IMR-90 (cell line): ENCODE measurements at regions not wholly inside any gene's neighbourhood (a gene's known extent, or its start where the extent isn't known, plus 50 kb on each side); places are given as distances from the start of the nearest gene placed in this dataset.
"Not testable (repeated sequence)": the region's sequence is repeated elsewhere in the genome, so short reads cannot be mapped to it uniquely, and the experiment has no call there.

ENCODE experiments used
- ATAC-seq: fragments of 200-7000 bp; cut with Tn5 transposase; 2 replicates; pipeline ENCODE4 v1.9.1; 2020; ENCODE audit warnings: low read depth, mild to moderate bottlenecking, moderate library complexity
- BruUV-seq: library from RNA; stranded (reverse); fragments of 400-500 nt; replicated peaks from 2 replicates; lab custom pipeline; 2021; lab: Mats Ljungman, UMichigan
- CTCF ChIA-PET: fragments of 300-600 bp; formaldehyde crosslinking; extraction: SDS; loops from one replicate; lab custom pipeline; 2021; ENCODE audit warnings: antibody characterized with exemption; lab: Yijun Ruan, JAX
- POLR2A ChIA-PET: fragments of 300-600 bp; sonication (Branson Sonifier 250); formaldehyde crosslinking; loops from one replicate; lab custom pipeline; 2022; ENCODE audit warnings: antibody characterized with exemption; ENCODE audit not compliant: unreplicated experiment; lab: Charles Lee
- DNase-seq: peaks from one replicate; pipeline ENCODE4 v3.0.0; 2013
- H2AFZ ChIP-seq: replicated peaks from 2 replicates; pipeline ENCODE3; 2013; ENCODE audit warnings: low read length, mild to moderate bottlenecking; ENCODE audit not compliant: poor library complexity
- H2AK5ac ChIP-seq: 2 replicates; pipeline ENCODE4 v1.6.1; 2013; ENCODE audit warnings: low read depth, low read length, inconsistent platforms
- H2AK9ac ChIP-seq: replicated peaks from 2 replicates; pipeline ENCODE3; 2013; ENCODE audit warnings: mild to moderate bottlenecking, low read depth, low read length, moderate library complexity; ENCODE audit not compliant: poor library complexity
- H2BK120ac ChIP-seq: 2 replicates; pipeline ENCODE4 v1.6.1; 2013; ENCODE audit warnings: low read depth, low read length, inconsistent platforms
- H2BK15ac ChIP-seq: 3 replicates; pipeline ENCODE4 v1.6.1; 2013; ENCODE audit warnings: low read depth, low read length, inconsistent platforms
- H2BK20ac ChIP-seq: 2 replicates; pipeline ENCODE4 v1.6.1; 2013; ENCODE audit warnings: low read depth, mild to moderate bottlenecking, inconsistent platforms, low read length, moderate library complexity
- H2BK5ac ChIP-seq: 2 replicates; pipeline ENCODE4 v1.6.1; 2013; ENCODE audit warnings: mild to moderate bottlenecking, low read depth, low read length, inconsistent platforms; ENCODE audit not compliant: poor library complexity, severe bottlenecking
- H3K14ac ChIP-seq: replicated peaks from 2 replicates; pipeline ENCODE4 v1.6.1; 2013; ENCODE audit warnings: low read depth, low read length, inconsistent platforms
- H3K18ac ChIP-seq: 2 replicates; pipeline ENCODE4 v1.6.1; 2013; ENCODE audit warnings: low read depth, low read length, control low read depth
- H3K23ac ChIP-seq: 2 replicates; pipeline ENCODE4 v1.6.1; 2013; ENCODE audit warnings: low read depth, low read length, inconsistent platforms
- H3K27ac ChIP-seq: 2 replicates; pipeline ENCODE4 v1.5.1; 2013; ENCODE audit warnings: mild to moderate bottlenecking, control low read depth, low read length; ENCODE audit not compliant: insufficient read depth
- H3K27me3 ChIP-seq: 2 replicates; pipeline ENCODE4 v1.6.1; 2013; ENCODE audit warnings: low read length; ENCODE audit not compliant: control insufficient read depth, insufficient read depth
- H3K36me3 ChIP-seq: 2 replicates; pipeline ENCODE4 v1.6.1; 2013; ENCODE audit warnings: low read length, mixed read lengths; ENCODE audit not compliant: control insufficient read depth, insufficient read depth
- H3K4ac ChIP-seq: 2 replicates; pipeline ENCODE4 v1.6.1; 2013; ENCODE audit warnings: low read depth, low read length, inconsistent platforms
- H3K4me1 ChIP-seq: 2 replicates; pipeline ENCODE4 v1.6.1; 2013; ENCODE audit warnings: low read length, mixed read lengths; ENCODE audit not compliant: control insufficient read depth, insufficient read depth
- H3K4me2 ChIP-seq: 2 replicates; pipeline ENCODE4 v1.6.1; 2013; ENCODE audit warnings: low read depth, mild to moderate bottlenecking, control low read depth, low read length, moderate library complexity
- H3K4me3 ChIP-seq: 2 replicates; pipeline ENCODE4 v1.5.1; 2013; ENCODE audit warnings: low read depth, mild to moderate bottlenecking, control low read depth, low read length, moderate library complexity; ENCODE audit not compliant: insufficient read depth
- H3K56ac ChIP-seq: 2 replicates; pipeline ENCODE4 v1.6.1; 2013; ENCODE audit warnings: low read length, inconsistent platforms; ENCODE audit not compliant: insufficient read depth; ENCODE audit errors: extremely low read depth
- H3K79me1 ChIP-seq, 2 experiments: 2 replicates each; pipeline ENCODE4 v1.6.1; 2013; ENCODE audit warnings: low read length in 2 of 2, inconsistent platforms in 1 of 2, low read depth in 1 of 2
- H3K9ac ChIP-seq: 2 replicates; pipeline ENCODE4 v1.6.1; 2013; ENCODE audit warnings: low read depth, low read length, control low read depth
- H3K9me1 ChIP-seq: 2 replicates; pipeline ENCODE4 v1.6.1; 2013; ENCODE audit warnings: low read length, inconsistent platforms; ENCODE audit not compliant: insufficient read depth
- H3K9me3 ChIP-seq: 2 replicates; pipeline ENCODE4 v1.6.1; 2013; ENCODE audit warnings: low read length; ENCODE audit not compliant: control insufficient read depth, insufficient read depth
- H4K20me1 ChIP-seq: 2 replicates; pipeline ENCODE4 v1.6.1; 2013; ENCODE audit warnings: low read length, inconsistent platforms; ENCODE audit not compliant: insufficient read depth
- H4K5ac ChIP-seq: 2 replicates; pipeline ENCODE4 v1.6.1; 2013; ENCODE audit warnings: mild to moderate bottlenecking, low read depth, low read length, control low read depth
- H4K8ac ChIP-seq, 2 experiments: 2 replicates each; pipeline ENCODE4 v1.6.1; 2013; ENCODE audit warnings: low read depth in 2 of 2, low read length in 2 of 2, control low read depth in 1 of 2, inconsistent platforms in 1 of 2
- H4K91ac ChIP-seq: 2 replicates; pipeline ENCODE4 v1.6.1; 2013; ENCODE audit warnings: low read depth, low read length, inconsistent platforms; ENCODE audit not compliant: insufficient read depth
- WGBS, 2 experiments: methylation state at CpG; one replicate each; pipeline versions ENCODE4 v1.1.5 to v1.1.7; 2013; ENCODE audit warnings: missing lambda C conversion rate in 2 of 2; ENCODE audit not compliant: insufficient read length in 1 of 2; ENCODE audit errors: extremely low coverage in 2 of 2; 5-methylcytosine and 5-hydroxymethylcytosine counted together
- dilution Hi-C: fragments of 300-500 bp; cut with HindIII; formaldehyde crosslinking; loops from one replicate; pipeline ENCODE4 v1.14.3; 2018; ENCODE audit warnings: low sequenced_read_pairs; ENCODE audit not compliant: unreplicated experiment
- in situ Hi-C: fragments of 300-500 bp; cut with MboI; formaldehyde crosslinking; loops from 3 replicates; pipeline ENCODE4 v1.14.3; 2019; ENCODE audit warnings: low sequenced_read_pairs, inconsistent platforms, mixed read lengths
- intact Hi-C: fragments of 100-400 bp; cut with micrococcal nuclease; formaldehyde crosslinking; loops from 2 replicates; pipeline ENCODE4 v1.10.0; 2022

DNA sequence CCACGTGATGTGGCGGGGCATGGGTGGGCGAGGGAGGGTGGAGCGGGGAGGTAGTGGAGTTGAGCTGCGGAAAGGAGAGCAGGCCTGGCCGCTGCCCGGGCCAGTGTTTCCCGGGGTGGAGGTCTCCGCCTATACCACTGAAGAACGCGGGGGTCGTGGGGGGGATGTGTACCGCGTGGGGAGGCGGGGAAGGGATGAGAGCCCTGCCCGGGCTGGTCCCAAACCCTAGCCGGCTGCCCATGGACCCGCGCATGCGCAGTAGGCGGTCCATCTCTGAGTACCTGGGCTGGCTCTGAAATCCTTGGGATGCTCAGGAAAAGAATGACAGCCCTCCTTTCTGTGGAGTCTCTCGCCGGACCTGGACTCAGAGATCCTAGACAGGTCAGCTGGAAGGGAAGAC is 3927.8 kb upstream of the OR11H1 start:
- ATAC-seq, H2BK20ac ChIP-seq, H3K4me2 ChIP-seq, H2BK5ac ChIP-seq, H3K27me3 ChIP-seq, H4K20me1 ChIP-seq, H3K79me1 ChIP-seq, H3K4ac ChIP-seq, H3K14ac ChIP-seq, H2BK120ac ChIP-seq, H2AK9ac ChIP-seq, H3K27ac ChIP-seq, CTCF ChIA-PET, H4K8ac ChIP-seq, H2AFZ ChIP-seq, H3K4me1 ChIP-seq, H3K23ac ChIP-seq, in situ Hi-C loops, intact Hi-C loops, H3K9ac ChIP-seq, H3K36me3 ChIP-seq, H3K18ac ChIP-seq, H2AK5ac ChIP-seq, BruUV-seq, DNase-seq, POLR2A ChIA-PET, H3K9me1 ChIP-seq, H3K56ac ChIP-seq, dilution Hi-C loops, H4K5ac ChIP-seq, H3K4me3 ChIP-seq, H4K91ac ChIP-seq, H2BK15ac ChIP-seq: not testable (repeated sequence)
- 72% methylated on average over 14 of the region's 23 CpGs; no CpG with 5 or more reads in 1 of the 2 experiments for WGBS, 2 experiments
- peaks cover 34% of the 10 kb centered on the region for H3K9me3 ChIP-seq

DNA sequence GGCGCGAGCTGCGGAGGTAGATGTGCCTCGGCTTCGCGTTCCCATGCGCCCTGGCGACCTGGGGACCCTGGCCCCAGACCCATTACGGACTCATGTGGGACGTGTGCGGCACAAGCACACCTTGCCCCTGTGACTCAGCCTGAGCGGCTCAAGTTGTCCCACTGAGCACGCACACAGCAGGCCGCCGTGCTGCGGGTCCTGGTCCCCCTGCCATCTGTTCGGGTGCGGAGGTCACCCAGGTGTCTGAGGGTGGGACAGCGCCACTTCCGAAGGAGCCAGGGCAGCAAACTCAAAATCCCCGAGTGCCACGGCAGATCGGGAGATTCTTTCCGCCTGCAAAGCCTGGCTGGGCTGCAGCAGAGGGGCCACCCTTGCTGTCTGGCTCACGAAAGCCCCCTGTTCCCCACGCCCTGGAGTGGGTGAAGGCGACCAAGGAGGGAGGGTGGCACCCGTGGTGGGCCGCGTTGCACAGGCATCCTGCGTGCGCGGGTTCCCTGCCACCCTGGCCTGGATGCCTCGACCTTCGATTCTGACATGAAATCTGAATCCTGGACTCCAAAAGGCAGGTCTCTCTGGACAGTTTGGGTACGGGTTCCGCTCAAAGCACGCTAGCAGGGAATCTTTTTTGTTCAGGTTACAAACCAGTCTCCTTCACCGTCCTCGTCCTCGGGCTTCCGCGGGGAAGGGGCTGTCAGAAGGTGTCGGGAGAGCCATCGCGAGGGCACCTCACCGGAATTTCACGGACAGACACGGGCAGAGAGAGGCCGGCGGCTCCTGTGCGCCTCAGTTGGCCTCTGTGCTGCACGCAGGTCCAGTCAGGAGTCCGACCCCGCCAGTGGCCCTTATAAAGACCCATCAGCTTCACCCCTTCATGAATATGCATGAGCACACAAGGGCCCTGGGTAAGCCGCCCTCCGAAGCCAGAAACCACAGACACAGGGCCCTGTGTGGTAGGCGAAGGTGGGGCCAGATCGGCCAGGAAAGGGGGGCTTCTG is 3926.8 kb upstream of the OR11H1 start:
- H2BK15ac ChIP-seq, H3K36me3 ChIP-seq, BruUV-seq, H2AK5ac ChIP-seq, H2BK5ac ChIP-seq, H4K91ac ChIP-seq, H3K18ac ChIP-seq, H3K4ac ChIP-seq, H2AK9ac ChIP-seq, H2BK120ac ChIP-seq, DNase-seq, H3K4me3 ChIP-seq, H2BK20ac ChIP-seq, POLR2A ChIA-PET, H3K27ac ChIP-seq, H4K8ac ChIP-seq, H3K23ac ChIP-seq, H3K9ac ChIP-seq, ATAC-seq, H3K9me1 ChIP-seq, dilution Hi-C loops, H3K56ac ChIP-seq, H4K20me1 ChIP-seq, H3K14ac ChIP-seq, H4K5ac ChIP-seq, H3K4me1 ChIP-seq, in situ Hi-C loops, H3K4me2 ChIP-seq, CTCF ChIA-PET, H3K27me3 ChIP-seq, H3K79me1 ChIP-seq, H2AFZ ChIP-seq, intact Hi-C loops: not testable (repeated sequence)
- H3K9me3 ChIP-seq: peaks cover 44% of the 10 kb centered on the region
- 79% methylated on average over 43 of the region's 59 CpGs; no CpG with 5 or more reads in 1 of the 2 experiments for WGBS, 2 experiments
